Glutamatergic neuron (in vitro differentiated cells): ENCODE measurements at regions not wholly inside any gene's neighbourhood (a gene's known extent, or its start where the extent isn't known, plus 50 kb on each side); places are given as distances from the start of the nearest gene placed in this dataset.
A peak's percentile ranks its signal among the peaks of the same experiment; 100 is the strongest.

Experiments
- DNase-seq: peaks from one replicate; pipeline ENCODE4 v3.0.0; 2022
- H3K27ac Mint-ChIP-seq: one replicate; pipeline ENCODE4 v1.8.0; 2020; ENCODE audit warnings: mild to moderate bottlenecking, mixed read lengths, inconsistent platforms; ENCODE audit not compliant: unreplicated experiment
- H3K27me3 Mint-ChIP-seq: one replicate; pipeline ENCODE4 v1.8.0; 2020; ENCODE audit warnings: mild to moderate bottlenecking, moderate library complexity, mixed read lengths, inconsistent platforms; ENCODE audit not compliant: unreplicated experiment
- H3K36me3 Mint-ChIP-seq: one replicate; pipeline ENCODE4 v1.8.0; 2020; ENCODE audit warnings: mild to moderate bottlenecking, mixed read lengths, inconsistent platforms; ENCODE audit not compliant: unreplicated experiment
- H3K4me1 Mint-ChIP-seq: one replicate; pipeline ENCODE4 v1.8.0; 2020; ENCODE audit warnings: mild to moderate bottlenecking, low read depth, mixed read lengths, inconsistent platforms; ENCODE audit not compliant: unreplicated experiment
- H3K4me3 Mint-ChIP-seq: one replicate; pipeline ENCODE4 v1.8.0; 2020; ENCODE audit warnings: mild to moderate bottlenecking, mixed read lengths, inconsistent platforms; ENCODE audit not compliant: unreplicated experiment
- H3K9me3 Mint-ChIP-seq: one replicate; pipeline ENCODE4 v1.8.0; 2020; ENCODE audit warnings: mild to moderate bottlenecking, moderate library complexity, mixed read lengths, inconsistent platforms; ENCODE audit not compliant: unreplicated experiment
- CTCF ChIP-seq: fragments of 200-600 bp; sonication (generic); IDR thresholded peaks from one replicate; pipeline ENCODE4 v1.5.0; 2021; ENCODE audit not compliant: partially characterized antibody, unreplicated experiment

GRCh38 chr17:72587156-72587555, 466.3 kb downstream of the SOX9 start:
- DNase-seq: no peak
- TF ChIP-seq CTCF: no peak
- Mint-ChIP-seq H3K4me1 (peaks cover 14% of the 10 kb centered on the region), H3K27me3 (peaks cover 9% of the 10 kb centered on the region), H3K4me3 (no peak overlapping the region), H3K36me3 (no peaks in the 10 kb centered on the region), H3K9me3 (peaks cover 4% of the 10 kb centered on the region), H3K27ac (no peak overlapping the region)

GRCh38 chr17:72587773-72588511, 467.1 kb downstream of the SOX9 start:
- Mint-ChIP-seq H3K9me3 (peaks cover 2% of the 10 kb centered on the region), H3K4me3 (no peak overlapping the region), H3K27me3 (peaks cover 9% of the 10 kb centered on the region), H3K4me1 (peaks cover 14% of the 10 kb centered on the region), H3K27ac (no peak overlapping the region), H3K36me3 (no peaks in the 10 kb centered on the region)
- DNase-seq: no peak
- no peak for TF ChIP-seq CTCF

- Mint-ChIP-seq H3K27ac (peak overlapping the region; percentile 21), H3K4me1 (peaks cover 14% of the 10 kb centered on the region), H3K27me3 (peaks cover 9% of the 10 kb centered on the region), H3K4me3 (no peak overlapping the region), H3K36me3 (no peaks in the 10 kb centered on the region), H3K9me3 (peaks cover 4% of the 10 kb centered on the region)
- TF ChIP-seq CTCF: no peak
- no peak for DNase-seq
These were observed 467.7 kb downstream of the SOX9 start for GRCh38 chr17:72588561-72588960.

GRCh38 chr17:72588961-72589360, 468.1 kb downstream of the SOX9 start:
- peaks cover 9% of the 10 kb centered on the region for H3K27me3 Mint-ChIP-seq
- no peak for DNase-seq
- H3K27ac Mint-ChIP-seq: peak overlapping the region; percentile 21
- TF ChIP-seq CTCF: no peak
- H3K36me3 Mint-ChIP-seq: no peaks in the 10 kb centered on the region
- no peak overlapping the region for H3K4me3 Mint-ChIP-seq
- H3K4me1 Mint-ChIP-seq: peaks cover 14% of the 10 kb centered on the region
- peaks cover 4% of the 10 kb centered on the region for H3K9me3 Mint-ChIP-seq

GRCh38 chr17:72590382-72590781, 469.6 kb downstream of the SOX9 start:
- H3K27ac Mint-ChIP-seq: no peak overlapping the region
- H3K9me3 Mint-ChIP-seq: peaks cover 4% of the 10 kb centered on the region
- no peaks in the 10 kb centered on the region for H3K36me3 Mint-ChIP-seq
- H3K4me3 Mint-ChIP-seq: peak overlapping the region; percentile 67
- peaks cover 14% of the 10 kb centered on the region for H3K4me1 Mint-ChIP-seq
- no peak for DNase-seq
- H3K27me3 Mint-ChIP-seq: peaks cover 9% of the 10 kb centered on the region
- TF ChIP-seq CTCF: no peak
